H1 (cell line): ENCODE measurements at regions not wholly inside any gene's neighbourhood (a gene's known extent, or its start where the extent isn't known, plus 50 kb on each side); places are given as distances from the start of the nearest gene placed in this dataset.

Source experiments
- CHD7 ChIP-seq: fragments of 300-600 bp; sonication (generic); IDR thresholded peaks from 2 replicates; pipeline ENCODE4 v1.7.1; 2012; ENCODE audit warnings: low read length, moderate library complexity, mild to moderate bottlenecking, inconsistent platforms; ENCODE audit not compliant: insufficient replicate concordance
- CTBP2 ChIP-seq: IDR thresholded peaks from 2 replicates; pipeline ENCODE4 v1.7.0; 2011; ENCODE audit warnings: borderline replicate concordance, mild to moderate bottlenecking, moderate library complexity, mixed read lengths, low read length; ENCODE audit not compliant: insufficient read depth, insufficient read length

- TF ChIP-seq CHD7 (no peak), CTBP2 (no peak)
- TF ChIP-seq, all 59 proteins: peak for 0
Measured at GRCh38 chr16:48836067-48836466, 226.1 kb upstream of the N4BP1 start (continued).
